Activated CD8-positive, alpha-beta memory T cell treated with anti-CD3 and anti-CD28 coated beads, Interleukin-2, amount 50 U/mL, for 48 hours (primary cell): ENCODE measurements at regions not wholly inside any gene's neighbourhood (a gene's known extent, or its start where the extent isn't known, plus 50 kb on each side); places are given as distances from the start of the nearest gene placed in this dataset.
"Not testable (repeated sequence)": the region's sequence is repeated elsewhere in the genome, so short reads cannot be mapped to it uniquely, and the experiment has no call there.

Experiments used
- DNase-seq: peaks from one replicate; pipeline ENCODE4 v3.0.0-alpha.2; 2020

- DNase-seq, result peak; percentile 84
Measured at GRCh38 chr10:28393956-28394568, 91.2 kb upstream of the MPP7 start.

GRCh38 chr10:28396331-28396730, 93.5 kb upstream of the MPP7 start:
- DNase-seq, result no peak

GRCh38 chr10:28397229-28397628, 94.4 kb upstream of the MPP7 start:
- no peak for DNase-seq

- no peak for DNase-seq
Measured at GRCh38 chr10:28400176-28400575, 97.3 kb upstream of the MPP7 start.

DNA sequence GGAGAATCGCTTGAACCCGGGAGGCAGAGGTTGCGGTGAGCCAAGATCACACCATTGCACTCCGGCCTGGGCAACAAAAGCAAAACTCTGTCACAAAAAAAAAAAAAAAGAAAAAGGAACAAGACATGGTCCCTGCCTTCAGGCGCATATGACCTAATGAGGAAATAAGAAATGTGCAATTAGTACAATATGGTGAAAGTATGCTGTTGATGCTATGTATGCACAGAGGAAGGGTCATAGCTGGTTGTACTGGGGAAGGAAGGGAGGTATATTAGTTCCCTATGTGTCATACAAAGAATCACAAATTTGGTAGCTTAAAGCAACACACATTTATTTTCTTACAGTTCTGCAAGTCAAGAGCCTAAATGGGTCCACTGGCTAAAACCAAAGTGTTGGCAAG, 97.8 kb upstream of the MPP7 start:
- no peak for DNase-seq

GRCh38 chr10:28402611-28403073, 99.8 kb upstream of the MPP7 start:
- not testable (repeated sequence) for DNase-seq

DNA sequence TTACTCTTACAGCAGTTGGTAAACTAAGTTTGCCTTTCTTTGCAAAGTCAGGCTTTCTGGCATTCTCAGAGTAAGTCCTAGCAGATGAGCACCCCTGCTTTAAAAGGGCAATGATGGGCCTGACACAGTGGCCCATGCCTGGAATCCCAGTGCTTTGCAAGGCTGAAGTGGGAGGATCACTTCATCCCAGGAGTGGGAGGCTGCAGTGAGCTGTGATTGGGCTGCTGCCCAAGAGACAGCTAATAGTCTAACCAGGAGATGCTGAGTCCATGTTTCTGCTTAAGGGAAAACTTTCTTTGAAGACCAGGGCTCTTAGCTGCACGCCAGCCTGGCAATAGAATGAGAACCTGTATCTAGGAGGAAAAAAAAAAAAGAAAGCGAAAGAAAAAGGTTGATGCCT, 100.2 kb upstream of the MPP7 start:
- DNase-seq, result no peak

DNA sequence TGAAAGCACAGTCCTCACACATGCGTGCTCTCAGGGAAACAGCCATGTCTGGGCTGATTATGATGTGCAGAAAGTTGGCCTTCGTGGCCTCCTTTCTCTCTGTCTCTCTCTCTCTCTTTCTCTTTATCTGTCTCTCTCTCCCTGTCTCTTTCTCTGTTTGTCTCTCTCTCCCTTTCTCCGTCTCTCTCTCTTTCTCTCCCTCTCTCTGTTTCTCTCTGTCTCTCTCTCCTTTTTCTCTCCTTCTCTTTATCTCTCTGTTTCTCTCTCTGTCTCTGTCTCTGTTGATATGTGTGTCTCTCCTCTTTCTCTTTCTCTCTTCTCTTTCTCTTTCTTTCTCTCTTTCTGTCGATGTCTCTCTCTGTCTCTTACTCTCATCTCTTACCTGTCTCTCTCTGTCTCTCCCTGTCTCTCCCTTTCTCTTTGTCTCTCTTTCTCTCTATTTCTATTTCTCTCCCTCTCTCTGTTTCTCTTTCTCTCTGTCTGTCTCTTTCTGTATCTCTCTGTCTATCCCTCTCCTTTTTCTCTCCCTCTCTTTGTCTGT, 105.4 kb upstream of the MPP7 start:
- DNase-seq, result no peak

- no peak for DNase-seq
Measured at GRCh38 chr10:28410420-28411135, 107.7 kb upstream of the MPP7 start.

GRCh38 chr10:28411136-28411460, 108.2 kb upstream of the MPP7 start:
- DNase-seq, result no peak

DNA sequence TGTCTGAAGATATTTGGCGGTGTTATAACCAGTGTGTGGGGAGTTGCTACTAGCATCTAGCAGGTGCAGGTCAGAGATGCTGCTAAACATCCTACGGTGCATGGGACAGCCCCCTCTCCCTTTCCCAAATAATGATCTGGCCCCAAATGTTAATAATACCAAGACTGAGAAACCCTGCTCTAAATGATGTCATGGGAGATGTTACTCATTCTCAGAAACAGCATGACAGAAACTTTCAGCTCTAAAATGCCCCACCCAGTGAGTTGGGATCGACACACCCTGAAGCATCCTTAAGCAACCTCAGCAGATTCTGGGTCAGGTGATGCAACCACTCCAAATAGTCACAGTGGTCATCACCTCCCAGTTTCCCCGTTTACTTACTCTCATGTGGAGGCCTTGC, 108.8 kb upstream of the MPP7 start:
- DNase-seq, result no peak

GRCh38 chr10:28418069-28418468, 114.8 kb upstream of the WAC start:
- no peak for DNase-seq

GRCh38 chr10:28425422-28425821, 107.5 kb upstream of the WAC start:
- no peak for DNase-seq

GRCh38 chr10:28426392-28427159, 106.3 kb upstream of the WAC start:
- no peak for DNase-seq

DNA sequence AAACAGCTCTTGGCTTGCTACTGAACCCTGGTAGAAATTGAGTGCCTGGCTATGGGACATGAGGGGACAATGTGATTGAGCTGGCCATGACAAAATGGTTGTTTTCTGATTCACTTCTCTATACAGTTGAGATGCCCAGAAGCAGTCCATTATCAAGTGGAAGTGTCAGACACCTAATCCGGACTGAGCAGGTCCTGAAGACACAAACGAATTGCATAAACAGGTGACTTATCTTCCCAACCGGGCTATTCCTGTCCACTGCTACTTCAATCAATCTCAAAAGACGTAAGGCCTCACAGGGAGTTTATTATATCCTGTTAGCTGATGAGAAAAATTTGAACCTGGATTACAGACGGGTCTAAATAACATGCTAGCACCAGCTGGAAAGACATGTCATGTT, 105.5 kb upstream of the WAC start:
- DNase-seq, result no peak

DNA sequence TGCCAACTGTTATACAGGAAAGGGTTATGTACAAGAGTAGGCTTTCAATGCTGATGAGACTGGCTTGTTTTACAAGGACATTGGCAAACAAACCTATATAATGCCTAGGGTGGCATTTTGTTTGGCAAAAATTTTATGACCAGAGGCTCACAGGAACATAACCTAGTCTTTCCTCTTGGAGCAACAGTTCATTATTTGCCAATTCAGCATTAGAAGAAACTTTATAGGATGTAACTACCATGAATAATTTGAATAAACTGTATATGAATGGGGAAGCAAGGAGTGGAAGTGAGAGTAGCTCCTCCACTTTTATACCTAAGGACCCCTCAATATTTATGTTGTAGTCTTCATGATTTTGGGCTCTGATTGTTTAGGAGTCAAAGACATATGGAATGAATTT, 103.9 kb upstream of the WAC start:
- DNase-seq, result no peak

GRCh38 chr10:28429573-28430216, 103.2 kb upstream of the WAC start:
- DNase-seq, result no peak

DNA sequence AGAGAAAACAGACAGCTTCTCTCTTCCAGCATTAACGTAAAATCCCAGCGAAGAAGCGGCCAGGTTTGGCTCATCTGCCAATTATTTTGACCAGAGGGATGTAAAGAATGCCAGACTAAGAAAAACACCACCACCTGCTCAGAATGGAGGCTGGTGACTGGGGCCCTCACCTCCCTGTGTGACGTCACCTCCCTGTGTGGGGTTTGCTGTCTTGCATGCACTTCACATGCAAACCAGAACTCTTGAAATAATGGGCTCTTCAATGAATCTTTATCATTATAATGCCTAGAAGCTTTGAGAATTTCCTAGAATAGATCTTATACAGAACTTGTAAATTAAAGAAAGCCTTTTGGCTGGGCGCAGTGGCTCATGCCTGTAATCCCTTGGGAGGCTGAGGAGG, 101.8 kb upstream of the WAC start:
- DNase-seq, result no peak

- peak; percentile 58 for DNase-seq
Measured at GRCh38 chr10:28432210-28432676, 100.7 kb upstream of the WAC start.

- DNase-seq, result no peak
Measured at GRCh38 chr10:28434063-28434462, 98.9 kb upstream of the WAC start.

DNA sequence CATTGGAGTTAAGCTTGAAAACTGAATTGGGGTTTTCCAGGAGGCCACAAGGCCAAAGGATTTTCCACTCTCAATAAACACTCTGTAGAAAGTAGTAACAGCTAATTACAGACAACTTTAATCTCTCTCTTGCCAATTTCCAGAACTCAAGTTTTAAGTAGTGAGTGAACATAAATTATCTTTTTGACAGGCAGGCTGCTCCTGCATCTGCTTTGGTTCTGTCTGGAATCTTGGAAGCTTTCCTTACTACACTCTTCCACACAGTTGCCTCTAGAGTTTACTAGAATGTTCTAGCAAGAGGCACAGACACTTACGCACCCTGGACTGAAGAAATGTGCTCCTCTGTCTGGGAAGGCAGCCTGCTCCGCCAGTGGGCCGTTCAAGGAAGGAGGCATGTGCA, 90.5 kb upstream of the WAC start:
- DNase-seq, result no peak

DNA sequence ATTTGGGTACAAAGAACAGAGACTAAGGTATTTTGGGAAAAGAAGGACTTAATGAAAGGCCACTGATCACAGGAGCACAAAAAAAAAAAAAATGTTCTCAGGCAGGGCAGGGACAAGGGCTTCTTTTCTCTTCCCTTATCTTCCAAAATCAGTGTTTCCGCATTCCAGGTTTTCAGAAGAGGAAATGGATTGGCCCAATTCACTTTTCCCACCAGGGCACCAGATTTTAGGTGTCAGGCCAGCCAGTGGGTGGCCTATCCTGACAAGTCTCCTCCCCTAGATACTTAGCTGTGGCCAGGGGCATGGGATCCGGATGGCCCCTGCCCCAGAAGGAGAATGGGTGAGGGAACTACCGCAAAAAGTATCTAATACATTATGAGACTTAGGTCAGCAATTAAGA, 88.9 kb upstream of the WAC start:
- no peak for DNase-seq

DNA sequence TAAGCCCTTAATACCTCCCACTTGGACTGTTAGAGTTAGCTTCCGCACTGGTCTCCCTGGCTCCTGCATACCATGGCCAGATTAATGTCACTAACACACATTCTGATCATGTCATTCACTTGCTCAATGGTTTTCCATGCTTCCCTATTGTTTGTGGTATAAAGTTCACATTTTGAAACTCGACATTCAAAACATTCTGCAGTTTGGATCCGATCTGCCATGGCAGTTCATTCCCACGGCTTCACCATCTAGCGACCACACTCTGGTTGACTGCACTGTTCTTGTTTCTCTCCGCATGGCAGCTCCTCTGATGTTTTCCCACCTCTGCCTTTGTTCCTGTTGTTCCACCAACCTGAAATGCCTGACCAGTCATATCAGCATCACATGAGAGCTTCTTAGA, 87.4 kb upstream of the WAC start:
- DNase-seq, result no peak
